Chondrocyte (in vitro differentiated cells): ENCODE measurements at regions not wholly inside any gene's neighbourhood (a gene's known extent, or its start where the extent isn't known, plus 50 kb on each side); places are given as distances from the start of the nearest gene placed in this dataset.

ENCODE experiments used
- DNase-seq: peaks from one replicate; pipeline ENCODE4 v3.0.0; 2021; ENCODE audit warnings: mixed read lengths, low spot score
- H3K27ac Mint-ChIP-seq: one replicate; pipeline ENCODE4 v1.8.0; 2021; ENCODE audit warnings: mild to moderate bottlenecking, moderate library complexity, mixed read lengths; ENCODE audit not compliant: unreplicated experiment
- H3K27me3 Mint-ChIP-seq: 2 replicates; pipeline ENCODE4 v1.8.0; 2021; ENCODE audit warnings: low read depth, mixed read lengths
- H3K36me3 Mint-ChIP-seq: 2 replicates; pipeline ENCODE4 v1.8.0; 2021; ENCODE audit warnings: low read depth, mixed read lengths
- H3K4me1 Mint-ChIP-seq: 2 replicates; pipeline ENCODE4 v1.8.0; 2021; ENCODE audit warnings: low read depth, mild to moderate bottlenecking, mixed read lengths
- H3K4me3 Mint-ChIP-seq: one replicate; pipeline ENCODE4 v1.8.0; 2021; ENCODE audit warnings: mild to moderate bottlenecking, moderate library complexity, mixed read lengths; ENCODE audit not compliant: unreplicated experiment
- H3K9me3 Mint-ChIP-seq: 2 replicates; pipeline ENCODE4 v1.8.0; 2021; ENCODE audit warnings: low read depth, mixed read lengths
- TF ChIP-seq, protein P1 (sequence below): fragments of 200-600 bp; sonication (generic); IDR thresholded peaks from 2 replicates; pipeline ENCODE4 v1.5.0; 2021; ENCODE audit warnings: antibody characterized with exemption, mild to moderate bottlenecking, moderate library complexity

GRCh38 chr2:94958245-94958644 lies 67.3 kb upstream of the MAL start:
- H3K27ac Mint-ChIP-seq, result no peak overlapping the region
- no peak for DNase-seq
- TF ChIP-seq, protein P1, sequence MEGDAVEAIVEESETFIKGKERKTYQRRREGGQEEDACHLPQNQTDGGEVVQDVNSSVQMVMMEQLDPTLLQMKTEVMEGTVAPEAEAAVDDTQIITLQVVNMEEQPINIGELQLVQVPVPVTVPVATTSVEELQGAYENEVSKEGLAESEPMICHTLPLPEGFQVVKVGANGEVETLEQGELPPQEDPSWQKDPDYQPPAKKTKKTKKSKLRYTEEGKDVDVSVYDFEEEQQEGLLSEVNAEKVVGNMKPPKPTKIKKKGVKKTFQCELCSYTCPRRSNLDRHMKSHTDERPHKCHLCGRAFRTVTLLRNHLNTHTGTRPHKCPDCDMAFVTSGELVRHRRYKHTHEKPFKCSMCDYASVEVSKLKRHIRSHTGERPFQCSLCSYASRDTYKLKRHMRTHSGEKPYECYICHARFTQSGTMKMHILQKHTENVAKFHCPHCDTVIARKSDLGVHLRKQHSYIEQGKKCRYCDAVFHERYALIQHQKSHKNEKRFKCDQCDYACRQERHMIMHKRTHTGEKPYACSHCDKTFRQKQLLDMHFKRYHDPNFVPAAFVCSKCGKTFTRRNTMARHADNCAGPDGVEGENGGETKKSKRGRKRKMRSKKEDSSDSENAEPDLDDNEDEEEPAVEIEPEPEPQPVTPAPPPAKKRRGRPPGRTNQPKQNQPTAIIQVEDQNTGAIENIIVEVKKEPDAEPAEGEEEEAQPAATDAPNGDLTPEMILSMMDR, result no peak
- H3K4me1 Mint-ChIP-seq, result no peaks in the 10 kb centered on the region
- peaks cover 46% of the 10 kb centered on the region for H3K27me3 Mint-ChIP-seq
- no peaks in the 10 kb centered on the region for H3K9me3 Mint-ChIP-seq
- H3K36me3 Mint-ChIP-seq, result no peaks in the 10 kb centered on the region
- H3K4me3 Mint-ChIP-seq, result no peak overlapping the region

DNA sequence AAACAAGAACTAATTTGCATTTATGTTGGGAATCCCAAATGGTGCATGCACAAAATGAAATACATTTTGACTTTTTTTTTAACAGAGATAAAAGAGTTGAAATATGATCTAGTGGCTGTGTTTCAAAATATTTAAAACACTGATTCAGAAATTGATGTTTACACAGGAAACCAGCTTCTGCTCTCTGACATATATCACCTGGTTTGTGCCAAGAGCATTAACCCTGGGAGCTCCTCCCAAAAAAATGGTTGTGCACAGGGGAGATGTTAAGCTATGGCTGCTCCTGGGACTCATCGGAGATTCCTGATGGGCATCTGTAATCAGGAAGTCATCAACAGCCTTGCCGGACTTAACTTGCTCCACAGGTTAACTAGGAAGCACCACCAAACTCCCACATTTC lies 65.2 kb upstream of the MAL start:
- Mint-ChIP-seq H3K4me3 (no peak overlapping the region), H3K4me1 (no peaks in the 10 kb centered on the region), H3K27me3 (peaks cover 56% of the 10 kb centered on the region), H3K9me3 (no peaks in the 10 kb centered on the region), H3K36me3 (no peaks in the 10 kb centered on the region), H3K27ac (no peak overlapping the region)
- TF ChIP-seq, protein P1, result no peak
- no peak for DNase-seq

DNA sequence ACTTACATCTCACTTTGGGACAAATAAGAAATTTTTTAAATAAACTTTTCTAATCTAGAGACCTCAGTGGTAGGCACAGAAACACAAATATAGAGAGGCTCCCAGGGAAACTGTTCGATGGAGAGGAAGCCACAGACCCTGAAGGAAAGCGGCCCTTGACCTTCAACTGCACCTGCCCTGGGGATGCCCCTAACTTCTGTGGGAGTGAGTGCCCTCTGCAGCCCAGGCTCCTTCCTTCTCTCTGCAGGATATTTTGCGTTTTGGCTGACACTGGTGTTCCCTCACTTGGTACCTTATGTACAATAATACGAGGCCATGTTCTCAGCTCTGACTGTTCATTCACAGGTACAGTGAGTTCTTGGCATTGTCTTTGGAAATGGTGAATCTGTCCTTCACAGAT lies 64.8 kb upstream of the MAL start:
- Mint-ChIP-seq H3K27me3 (peaks cover 56% of the 10 kb centered on the region), H3K9me3 (no peaks in the 10 kb centered on the region), H3K4me3 (no peak overlapping the region), H3K4me1 (no peaks in the 10 kb centered on the region), H3K27ac (no peak overlapping the region), H3K36me3 (no peaks in the 10 kb centered on the region)
- no peak for DNase-seq
- TF ChIP-seq, protein P1, result no peak

DNA sequence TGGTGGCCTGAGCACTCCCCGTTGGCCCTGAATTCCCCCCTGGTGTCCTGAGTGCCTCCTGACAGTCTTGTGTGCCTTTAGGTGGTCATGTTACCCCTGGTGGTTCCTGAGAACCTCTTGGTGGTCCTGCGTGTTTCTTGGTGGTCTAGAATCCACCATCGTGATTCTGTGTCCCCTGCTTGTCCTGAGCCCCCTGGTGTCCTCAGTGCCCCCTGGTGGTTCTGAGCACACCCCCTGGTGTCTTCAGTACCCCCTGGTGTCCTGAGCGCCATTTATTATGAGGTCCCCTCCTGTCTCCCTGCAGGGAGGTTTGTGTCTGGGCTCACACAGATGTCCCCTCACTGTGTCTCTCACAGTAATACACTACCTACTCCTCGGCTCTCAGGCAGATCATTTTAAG lies 61.3 kb upstream of the MAL start:
- Mint-ChIP-seq H3K36me3 (no peaks in the 10 kb centered on the region), H3K4me1 (no peaks in the 10 kb centered on the region), H3K9me3 (no peaks in the 10 kb centered on the region), H3K27me3 (peaks cover 43% of the 10 kb centered on the region), H3K4me3 (no peak overlapping the region), H3K27ac (no peak overlapping the region)
- TF ChIP-seq, protein P1, result no peak
- DNase-seq, result no peak

GRCh38 chr2:94966689-94967088 lies 58.8 kb upstream of the MAL start:
- TF ChIP-seq, protein P1, result no peak

More at GRCh38 chr2:94966689-94967088, 58.8 kb upstream of the MAL start:
- Mint-ChIP-seq H3K9me3 (no peaks in the 10 kb centered on the region), H3K36me3 (no peaks in the 10 kb centered on the region), H3K27ac (no peak overlapping the region), H3K4me1 (no peaks in the 10 kb centered on the region), H3K27me3 (peaks cover 50% of the 10 kb centered on the region), H3K4me3 (no peak overlapping the region)
- DNase-seq, result no peak
